ENCODE measurements at regions not wholly inside any gene's neighbourhood (a gene's known extent, or its start where the extent isn't known, plus 50 kb on each side); places are given as distances from the start of the nearest gene placed in this dataset.

- peak overlapping the region; percentile 96 to 99 (median 96) for H3K27ac ChIP-seq
These were observed 77.8 kb upstream of the VGLL4 start for GRCh38 chr3:11721479-11721878.

GRCh38 chr3:11720917-11721411, 77.2 kb upstream of the VGLL4 start:
- ATAC-seq = no peak
- DNase-seq = peak in 3 of 4 donors; percentile 8 to 16 (median 13)
- TF ChIP-seq POLR2A (IDR thresholded peaks at IDR 0.05) = no peak
- TF ChIP-seq CTCF (IDR thresholded peaks at IDR 0.05) = no peak
- peaks cover 36% of the 10 kb centered on the region for H3K4me1 ChIP-seq
- peak overlapping the region; percentile 96 to 99 (median 96) for H3K27ac ChIP-seq
- no peaks in the 10 kb centered on the region for H3K9me3 ChIP-seq
- WGBS, 2 donors = 5 to 10% methylated on average over 8 of the region's 8 CpGs
- intact Hi-C loops (cut with DNase I) = no loop called here
- no peaks in the 10 kb centered on the region for H3K27me3 ChIP-seq
- no peaks in the 10 kb centered on the region for H3K36me3 ChIP-seq (replicated peaks in 1 of 2; ENCODE audit: insufficient read depth in 1 of 2, low read depth in 2 of 2)
- peak overlapping the region; percentile 56 to 77 for H3K4me3 ChIP-seq

More at GRCh38 chr3:11721479-11721878, 77.8 kb upstream of the VGLL4 start:
- 47 to 48% methylated on average over 9 of the region's 9 CpGs for WGBS, 2 donors
- no peak for DNase-seq
- no peaks in the 10 kb centered on the region for H3K36me3 ChIP-seq (replicated peaks in 1 of 2; ENCODE audit: insufficient read depth in 1 of 2, low read depth in 2 of 2)
- no peak for ATAC-seq
- intact Hi-C loops (cut with DNase I) = no loop called here
- H3K9me3 ChIP-seq = no peaks in the 10 kb centered on the region
- H3K4me1 ChIP-seq = peaks cover 31% of the 10 kb centered on the region
- no peak for TF ChIP-seq CTCF (IDR thresholded peaks at IDR 0.05)
- TF ChIP-seq POLR2A (IDR thresholded peaks at IDR 0.05) = no peak
- H3K4me3 ChIP-seq = no peak overlapping the region
- no peaks in the 10 kb centered on the region for H3K27me3 ChIP-seq

- H3K4me1 ChIP-seq = peaks cover 42% of the 10 kb centered on the region
- ATAC-seq = peak; percentile 67
- peak overlapping the region; percentile 96 to 99 (median 96) for H3K27ac ChIP-seq
- intact Hi-C loops (cut with DNase I) = no loop called here
- TF ChIP-seq CTCF (IDR thresholded peaks at IDR 0.05) (peak in 4 of 7 experiments; percentile 24 to 36 (median 28)), POLR2A (IDR thresholded peaks at IDR 0.05) (peak; percentile 89 to 96 (median 95))
- WGBS, 2 donors = 1% methylated on average over 7 to 42 of the region's 51 CpGs
- H3K36me3 ChIP-seq (replicated peaks in 1 of 2; ENCODE audit: insufficient read depth in 1 of 2, low read depth in 2 of 2) = no peaks in the 10 kb centered on the region
- H3K4me3 ChIP-seq = peak overlapping the region; percentile 56 to 77
- H3K9me3 ChIP-seq = no peaks in the 10 kb centered on the region
- peak; percentile 86 to 93 (median 88) for DNase-seq
- H3K27me3 ChIP-seq = no peaks in the 10 kb centered on the region
These were observed 76.7 kb upstream of the VGLL4 start for GRCh38 chr3:11720304-11720898.

GRCh38 chr3:11719406-11720303, 75.9 kb upstream of the VGLL4 start:
- peaks cover 44% of the 10 kb centered on the region for H3K4me1 ChIP-seq
- intact Hi-C loops (cut with DNase I) = no loop called here
- H3K27ac ChIP-seq = peak overlapping the region; percentile 96 to 99 (median 96)
- peak overlapping the region; percentile 56 to 77 for H3K4me3 ChIP-seq
- H3K27me3 ChIP-seq = no peaks in the 10 kb centered on the region
- TF ChIP-seq CTCF (IDR thresholded peaks at IDR 0.05) = no peak
- peak; percentile 76 to 92 (median 81) for TF ChIP-seq POLR2A (IDR thresholded peaks at IDR 0.05)
- no peaks in the 10 kb centered on the region for H3K9me3 ChIP-seq
- WGBS, 2 donors = 0% methylated on average over 105 of the region's 121 CpGs; no CpG with 5 or more reads in 1 of the 2 donors
- ATAC-seq = peak; percentile 88
- H3K36me3 ChIP-seq (replicated peaks in 1 of 2; ENCODE audit: insufficient read depth in 1 of 2, low read depth in 2 of 2) = no peaks in the 10 kb centered on the region
- DNase-seq = peak; percentile 95 to 97 (median 96)

Data from body of pancreas (tissue), 4 donors.